Smooth muscle cell (in vitro differentiated cells): ENCODE measurements at regions not wholly inside any gene's neighbourhood (a gene's known extent, or its start where the extent isn't known, plus 50 kb on each side); places are given as distances from the start of the nearest gene placed in this dataset.
A peak's percentile ranks its signal among the peaks of the same experiment; 100 is the strongest.

Experiments used
- DNase-seq: peaks from one replicate; lab custom pipeline; 2025; ENCODE audit not compliant: unreplicated experiment; lab: John Stamatoyannopoulos, UW
- H2AFZ ChIP-seq: fragments of 200-600 bp; sonication (generic); 2 replicates; pipeline ENCODE4 v1.6.0; 2016; ENCODE audit warnings: antibody characterized with exemption, low read depth, mild to moderate bottlenecking
- H3F3A ChIP-seq: fragments of 200-600 bp; sonication (generic); 2 replicates; pipeline ENCODE4 v1.6.0; 2017; ENCODE audit warnings: antibody characterized with exemption, low read depth
- H3K27ac ChIP-seq: fragments of 200-600 bp; sonication (generic); 2 replicates; pipeline ENCODE4 v1.5.1; 2016; ENCODE audit warnings: low read depth, mild to moderate bottlenecking
- H3K27me3 ChIP-seq: fragments of 200-600 bp; sonication (generic); 2 replicates; pipeline ENCODE4 v1.6.1; 2016; ENCODE audit warnings: low read depth, mild to moderate bottlenecking
- H3K36me3 ChIP-seq: fragments of 200-600 bp; sonication (generic); 2 replicates; pipeline ENCODE4 v1.5.1; 2016; ENCODE audit warnings: low read depth
- H3K4me1 ChIP-seq: fragments of 200-600 bp; sonication (generic); 2 replicates; pipeline ENCODE4 v1.5.1; 2016; ENCODE audit warnings: low read depth
- H3K4me2 ChIP-seq: fragments of 200-600 bp; sonication (generic); 2 replicates; pipeline ENCODE4 v1.6.0; 2016; ENCODE audit warnings: mild to moderate bottlenecking
- H3K4me3 ChIP-seq: fragments of 200-600 bp; sonication (generic); 2 replicates; pipeline ENCODE4 v1.5.1; 2016; ENCODE audit warnings: mild to moderate bottlenecking
- H3K79me2 ChIP-seq: fragments of 200-600 bp; sonication (generic); 2 replicates; pipeline ENCODE4 v1.6.0; 2016; ENCODE audit warnings: low read depth, mild to moderate bottlenecking
- H3K9ac ChIP-seq: fragments of 200-600 bp; sonication (generic); 2 replicates; pipeline ENCODE4 v1.6.0; 2016; ENCODE audit warnings: low read depth
- H3K9me3 ChIP-seq: fragments of 200-600 bp; sonication (generic); replicated peaks from 2 replicates; pipeline ENCODE4 v1.5.1; 2016; ENCODE audit warnings: low read depth
- H4K20me1 ChIP-seq: fragments of 200-600 bp; sonication (generic); 2 replicates; pipeline ENCODE4 v1.6.0; 2016; ENCODE audit warnings: low read depth
- WGBS: methylation state at CpG from one replicate; pipeline ENCODE4 v1.1.7; 2016; ENCODE audit warnings: low lambda C conversion rate; 5-methylcytosine and 5-hydroxymethylcytosine counted together
- TF ChIP-seq, protein P1 (sequence below): fragments of 200-600 bp; sonication (generic); IDR thresholded peaks from 2 replicates; pipeline ENCODE4 v1.5.1; 2017; ENCODE audit warnings: borderline replicate concordance, mild to moderate bottlenecking, antibody characterized with exemption; ENCODE audit not compliant: insufficient read depth, poor library complexity, severe bottlenecking

DNA sequence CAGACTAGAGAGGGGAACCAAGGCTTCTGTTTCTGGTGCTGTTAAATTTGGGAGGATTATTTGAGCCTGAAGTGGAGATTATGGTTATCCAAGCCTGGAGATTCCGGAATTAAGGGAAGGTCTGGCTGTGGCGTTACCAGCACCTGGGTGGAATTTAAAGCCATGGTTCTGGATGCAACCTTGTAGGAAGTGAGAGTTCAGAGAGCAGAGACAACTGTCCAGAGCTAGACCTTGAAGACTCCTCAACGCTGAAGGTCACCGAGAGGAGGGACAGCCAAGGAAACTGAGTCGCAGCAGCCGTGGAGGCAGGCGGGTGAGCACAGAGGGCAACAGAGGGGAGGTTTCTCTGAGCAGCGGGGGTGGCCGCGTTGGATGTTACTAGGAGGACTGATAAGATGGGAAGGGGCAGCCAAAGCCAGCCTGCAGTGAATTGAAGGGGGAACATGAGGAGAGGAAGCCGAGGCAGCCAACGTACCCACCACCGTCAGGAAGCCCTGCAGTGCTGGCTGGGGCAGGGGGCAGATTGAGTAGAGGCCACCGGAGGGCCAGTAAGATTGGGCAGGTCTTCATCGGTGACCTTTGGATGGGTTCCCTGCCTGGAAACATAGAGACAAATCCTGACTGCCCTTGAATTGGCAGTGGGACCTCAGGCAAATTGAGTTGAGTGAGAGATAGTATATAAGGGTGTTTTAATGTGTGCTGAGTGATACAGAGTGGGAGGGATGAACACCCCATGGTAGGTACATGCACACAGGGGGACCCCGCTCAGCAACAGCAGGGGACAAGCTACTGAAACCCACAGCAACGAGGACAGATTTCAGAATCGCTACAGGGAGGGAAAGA, 90.3 kb downstream of the SNX5 start:
- Histone ChIP-seq H3K36me3 (no peaks in the 10 kb centered on the region), H3K4me1 (no peaks in the 10 kb centered on the region), H3K9me3 (no peaks in the 10 kb centered on the region), H3F3A (no peaks in the 10 kb centered on the region), H3K4me2 (no peak overlapping the region), H3K27me3 (no peaks in the 10 kb centered on the region), H2AFZ (no peak overlapping the region), H3K4me3 (no peak overlapping the region), H3K9ac (no peak overlapping the region), H3K27ac (no peak overlapping the region), H3K79me2 (no peaks in the 10 kb centered on the region), H4K20me1 (no peaks in the 10 kb centered on the region)
- TF ChIP-seq, protein P1, sequence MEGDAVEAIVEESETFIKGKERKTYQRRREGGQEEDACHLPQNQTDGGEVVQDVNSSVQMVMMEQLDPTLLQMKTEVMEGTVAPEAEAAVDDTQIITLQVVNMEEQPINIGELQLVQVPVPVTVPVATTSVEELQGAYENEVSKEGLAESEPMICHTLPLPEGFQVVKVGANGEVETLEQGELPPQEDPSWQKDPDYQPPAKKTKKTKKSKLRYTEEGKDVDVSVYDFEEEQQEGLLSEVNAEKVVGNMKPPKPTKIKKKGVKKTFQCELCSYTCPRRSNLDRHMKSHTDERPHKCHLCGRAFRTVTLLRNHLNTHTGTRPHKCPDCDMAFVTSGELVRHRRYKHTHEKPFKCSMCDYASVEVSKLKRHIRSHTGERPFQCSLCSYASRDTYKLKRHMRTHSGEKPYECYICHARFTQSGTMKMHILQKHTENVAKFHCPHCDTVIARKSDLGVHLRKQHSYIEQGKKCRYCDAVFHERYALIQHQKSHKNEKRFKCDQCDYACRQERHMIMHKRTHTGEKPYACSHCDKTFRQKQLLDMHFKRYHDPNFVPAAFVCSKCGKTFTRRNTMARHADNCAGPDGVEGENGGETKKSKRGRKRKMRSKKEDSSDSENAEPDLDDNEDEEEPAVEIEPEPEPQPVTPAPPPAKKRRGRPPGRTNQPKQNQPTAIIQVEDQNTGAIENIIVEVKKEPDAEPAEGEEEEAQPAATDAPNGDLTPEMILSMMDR = no peak
- whole genome bisulfite sequencing = 90% methylated on average over 18 of the region's 18 CpGs
- no peak for DNase-seq

DNA sequence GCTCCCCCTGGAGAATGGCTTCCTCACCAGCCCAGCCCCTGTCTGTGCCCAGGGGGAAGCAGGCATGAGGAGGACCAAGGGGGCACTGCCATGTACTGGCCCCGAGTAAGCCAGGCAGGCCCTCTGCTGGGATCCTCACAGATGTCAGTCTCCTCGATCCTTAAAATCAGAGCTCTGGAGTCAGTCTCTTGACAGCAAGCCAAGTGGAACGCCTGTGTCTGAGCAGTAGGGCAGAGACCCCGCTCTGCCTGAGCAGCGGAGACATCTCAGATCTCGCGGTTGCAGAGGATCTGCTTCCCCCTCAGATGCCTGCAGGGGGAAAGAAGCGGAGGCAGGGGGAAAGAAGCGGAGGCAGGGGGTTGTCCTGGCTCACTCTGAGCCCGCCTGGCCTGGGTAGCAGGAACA, 92.6 kb downstream of the SNX5 start:
- Histone ChIP-seq H3K9ac (no peak overlapping the region), H3K27me3 (no peaks in the 10 kb centered on the region), H3K36me3 (no peaks in the 10 kb centered on the region), H4K20me1 (no peaks in the 10 kb centered on the region), H3K79me2 (no peaks in the 10 kb centered on the region), H3K4me2 (peak overlapping the region; percentile 17), H3K27ac (no peak overlapping the region), H3K4me1 (no peaks in the 10 kb centered on the region), H2AFZ (peak overlapping the region; percentile 75), H3K4me3 (no peak overlapping the region), H3F3A (no peaks in the 10 kb centered on the region), H3K9me3 (no peaks in the 10 kb centered on the region)
- TF ChIP-seq, protein P1 = no peak
- 33% methylated on average over 10 of the region's 10 CpGs for WGBS
- DNase-seq = no peak

DNA sequence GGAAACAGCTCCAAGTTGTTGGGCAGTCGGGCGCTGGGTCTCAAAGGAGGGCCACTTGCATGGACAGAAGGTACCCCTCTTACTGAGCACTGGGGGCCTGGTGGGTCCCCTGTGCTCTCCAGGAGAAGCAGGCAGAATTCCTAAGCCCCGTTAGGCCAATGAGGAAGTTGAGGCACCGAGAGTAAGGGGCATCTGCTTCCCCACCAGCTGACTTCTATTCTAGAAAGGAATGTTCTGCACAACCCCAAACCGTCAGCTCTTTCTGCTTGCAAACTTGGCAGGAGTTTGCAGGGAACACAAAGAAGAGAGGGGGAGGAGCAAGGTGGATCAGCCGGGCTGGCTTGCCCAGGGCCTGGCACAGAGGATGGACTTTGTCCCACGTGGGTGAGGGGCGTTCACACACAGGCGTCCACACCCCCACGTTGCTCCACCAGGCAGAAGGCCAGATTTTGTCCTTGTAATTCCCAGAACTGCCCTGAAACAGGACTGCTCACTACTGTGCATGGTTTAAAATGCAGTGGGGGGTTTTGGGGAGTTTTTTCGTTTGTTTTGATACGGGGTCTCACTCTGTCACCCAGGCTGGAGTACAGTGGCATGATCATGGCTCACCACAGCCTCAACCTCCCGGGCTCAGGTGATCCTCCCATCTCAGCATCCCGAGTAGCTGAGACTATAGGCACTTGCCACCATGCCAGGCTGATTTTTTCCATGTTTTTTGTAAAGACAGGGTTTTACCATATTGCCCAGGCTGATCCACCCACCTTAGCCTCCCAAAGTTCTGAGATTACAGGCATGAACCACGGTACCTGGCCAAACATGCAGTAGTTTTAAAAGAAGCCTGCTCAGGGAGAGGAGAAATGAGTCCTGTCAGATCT, 93.3 kb downstream of the SNX5 start:
- peak overlapping the region; percentile 17 for H3K4me2 ChIP-seq
- no peaks in the 10 kb centered on the region for H3K27me3 ChIP-seq
- H3K79me2 ChIP-seq = no peaks in the 10 kb centered on the region
- no peak for DNase-seq
- H3K4me1 ChIP-seq = no peaks in the 10 kb centered on the region
- H2AFZ ChIP-seq = peak overlapping the region; percentile 75
- H3K4me3 ChIP-seq = no peak overlapping the region
- TF ChIP-seq, protein P1 = no peak
- no peaks in the 10 kb centered on the region for H3K36me3 ChIP-seq
- no peak overlapping the region for H3K27ac ChIP-seq
- H4K20me1 ChIP-seq = no peaks in the 10 kb centered on the region
- H3K9me3 ChIP-seq = no peaks in the 10 kb centered on the region
- H3K9ac ChIP-seq = no peak overlapping the region
- H3F3A ChIP-seq = no peaks in the 10 kb centered on the region
- WGBS = 72% methylated on average over 15 of the region's 15 CpGs
